HepG2 (cell line): ENCODE measurements at regions not wholly inside any gene's neighbourhood (a gene's known extent, or its start where the extent isn't known, plus 50 kb on each side); places are given as distances from the start of the nearest gene placed in this dataset.

Source experiments
- ATAC-seq: fragments of 200-7000 bp; cut with Tn5 transposase; 3 replicates; pipeline ENCODE4 v1.9.1; 2020; ENCODE audit warnings: mild to moderate bottlenecking, moderate library complexity
- BruUV-seq: library from RNA; stranded (reverse); fragments of 400-500 nt; replicated peaks from 2 replicates; lab custom pipeline; 2021; lab: Mats Ljungman, UMichigan
- CTCF ChIA-PET: fragments of 300-600 bp; formaldehyde crosslinking; extraction: SDS; loops from one replicate; lab custom pipeline; 2021; ENCODE audit warnings: low total read pairs, inconsistent platforms, low intra/inter-chr PET ratio; lab: Yijun Ruan, JAX
- POLR2A ChIA-PET: fragments of 350-600 bp; sonication (Branson Sonifier 250); formaldehyde crosslinking; loops from one replicate; lab custom pipeline; 2020; ENCODE audit warnings: antibody characterized with exemption, inconsistent platforms; lab: Yijun Ruan, JAX
- DNase-seq: peaks from one replicate; pipeline ENCODE4 v3.0.0-alpha.2; 2015; ENCODE audit warnings: low spot score
- FAIRE-seq: peaks from 3 replicates; lab custom pipeline; 2011; peaks lifted over from hg19 to GRCh38; lab: Jason Lieb, UNC
- H2AFZ ChIP-seq: one replicate; pipeline ENCODE4 v1.6.1; 2011; ENCODE audit warnings: low read length, inconsistent platforms
- H3K27ac ChIP-seq: fragments of 300-600 bp; 3 replicates; pipeline ENCODE4 v1.8.0; 2011; ENCODE audit warnings: mixed run types, mild to moderate bottlenecking, mixed read lengths, low read length, inconsistent platforms; ENCODE audit not compliant: insufficient read depth; ENCODE audit errors: extremely low read length
- H3K27me3 ChIP-seq, 2 experiments: fragments of 200-600 bp in 1 of 2; 2 replicates in 1 of 2; 3 replicates in 1 of 2; pipeline versions ENCODE4 v1.6.0 to v1.8.0; 2011; ENCODE audit warnings: low read length in 2 of 2, mild to moderate bottlenecking in 2 of 2, moderate library complexity in 2 of 2, inconsistent platforms in 1 of 2; ENCODE audit not compliant: insufficient read depth in 2 of 2, control insufficient read depth in 1 of 2
- H3K36me3 ChIP-seq, 2 experiments: fragments of 200-600 bp in 1 of 2; replicated peaks in 1 of 2; 2 replicates in 1 of 2; 3 replicates in 1 of 2; pipeline versions ENCODE4 v1.5.1 to v1.8.0; 2011; ENCODE audit warnings: low read length in 2 of 2, inconsistent platforms in 1 of 2; ENCODE audit not compliant: insufficient read depth in 2 of 2, control insufficient read depth in 1 of 2
- H3K4me1 ChIP-seq: 2 replicates; pipeline ENCODE4 v1.5.1; 2012; ENCODE audit warnings: low read length, inconsistent platforms; ENCODE audit not compliant: insufficient read depth
- H3K4me2 ChIP-seq: 2 replicates; pipeline ENCODE4 v1.6.0; 2011; ENCODE audit warnings: low read depth, low read length, inconsistent platforms
- H3K4me3 ChIP-seq, 3 experiments: fragments of 200-600 bp in 1 of 3; sonication (generic), shearing (Covaris generic) in 1 of 3; replicated peaks in 1 of 3; 2 replicates each; pipeline ENCODE4 v1.5.1; 2011 to 2016; ENCODE audit warnings: low read length in 3 of 3, inconsistent platforms in 2 of 3, low read depth in 2 of 3, mild to moderate bottlenecking in 2 of 3, control low read depth in 1 of 3, mixed read lengths in 1 of 3; ENCODE audit not compliant: insufficient read depth in 1 of 3
- H3K79me2 ChIP-seq: one replicate; pipeline ENCODE4 v1.6.1; 2011; ENCODE audit warnings: low read length, inconsistent platforms; ENCODE audit not compliant: insufficient read depth
- H3K9ac ChIP-seq: 2 replicates; pipeline ENCODE4 v1.6.0; 2011; ENCODE audit warnings: mild to moderate bottlenecking, low read depth, low read length, inconsistent platforms; ENCODE audit not compliant: insufficient read depth
- H3K9me3 ChIP-seq: 2 replicates; pipeline ENCODE4 v1.5.1; 2012; ENCODE audit warnings: mild to moderate bottlenecking, low read length
- H4K20me1 ChIP-seq: 2 replicates; pipeline ENCODE4 v1.6.0; 2011; ENCODE audit warnings: inconsistent platforms, mild to moderate bottlenecking, low read length, moderate library complexity; ENCODE audit not compliant: insufficient read depth
- FOXJ3 ChIP-seq: sonication (generic); formaldehyde crosslinking; IDR thresholded peaks from 2 replicates; pipeline ENCODE4 v1.4.0; 2020; ENCODE audit warnings: missing genetic modification reagents, mild to moderate bottlenecking, borderline replicate concordance
- FOXK1 ChIP-seq: sonication (generic); formaldehyde crosslinking; IDR thresholded peaks from 2 replicates; pipeline ENCODE4 v1.4.0; 2020; ENCODE audit warnings: low read depth, missing genetic modification reagents, borderline replicate concordance
- KMT2A ChIP-seq: sonication (generic); formaldehyde crosslinking; IDR thresholded peaks from 2 replicates; pipeline ENCODE4 v1.4.0; 2020; ENCODE audit warnings: missing genetic modification reagents
- NFE2 ChIP-seq: sonication (generic); formaldehyde crosslinking; IDR thresholded peaks from 2 replicates; pipeline ENCODE4 v1.4.0; 2020; ENCODE audit warnings: missing genetic modification reagents
- PRMT3 ChIP-seq: sonication (generic); formaldehyde crosslinking; IDR thresholded peaks from 2 replicates; pipeline ENCODE4 v1.8.1; 2022; ENCODE audit warnings: low read depth, mild to moderate bottlenecking, moderate library complexity, missing genetic modification reagents, borderline replicate concordance
- TOE1 ChIP-seq: sonication (generic); formaldehyde crosslinking; IDR thresholded peaks from 2 replicates; pipeline ENCODE4 v1.4.0; 2020; ENCODE audit warnings: mild to moderate bottlenecking, missing genetic modification reagents
- TRIM24 ChIP-seq: sonication (generic); formaldehyde crosslinking; IDR thresholded peaks from 2 replicates; pipeline ENCODE4 v1.8.0; 2022; ENCODE audit warnings: mild to moderate bottlenecking, missing genetic modification reagents
- ZNF430 ChIP-seq: sonication (generic); formaldehyde crosslinking; IDR thresholded peaks from 2 replicates; pipeline ENCODE4 v1.9.0; 2021; ENCODE audit warnings: mild to moderate bottlenecking, missing genetic modification reagents
- ZNF749 ChIP-seq: sonication (generic); formaldehyde crosslinking; IDR thresholded peaks from 2 replicates; pipeline ENCODE4 v1.8.0; 2022; ENCODE audit warnings: mild to moderate bottlenecking, missing genetic modification reagents, moderate library complexity, borderline replicate concordance
- WGBS: methylation state at CpG from one replicate; pipeline ENCODE4 v1.1.6; 2017; ENCODE audit warnings: low lambda C conversion rate; 5-methylcytosine and 5-hydroxymethylcytosine counted together
- in situ Hi-C: cut with HindIII; loops from 2 replicates; pipeline ENCODE4 v1.10.0; 2017; ENCODE audit warnings: low pct_unique_long_range_greater_than_20kb; ENCODE audit not compliant: extremely low pct_ligation_motif_present
- intact Hi-C: fragments of 100-400 bp; cut with micrococcal nuclease; formaldehyde crosslinking; loops from one replicate; pipeline ENCODE4 v1.10.0; 2022; ENCODE audit not compliant: unreplicated experiment
- TF ChIP-seq, protein P1 (sequence below): sonication (generic); formaldehyde crosslinking; IDR thresholded peaks from 2 replicates; pipeline ENCODE4 v1.5.0; 2020; ENCODE audit warnings: missing genetic modification reagents
- TF ChIP-seq, protein P2 (sequence below): sonication (generic); formaldehyde crosslinking; IDR thresholded peaks from 2 replicates; pipeline ENCODE4 v1.5.0; 2020; ENCODE audit warnings: mild to moderate bottlenecking, missing genetic modification reagents
- TF ChIP-seq, protein P3 (sequence below): sonication (generic); formaldehyde crosslinking; IDR thresholded peaks from 2 replicates; pipeline ENCODE4 v1.4.0; 2020; ENCODE audit warnings: missing genetic modification reagents

DNA sequence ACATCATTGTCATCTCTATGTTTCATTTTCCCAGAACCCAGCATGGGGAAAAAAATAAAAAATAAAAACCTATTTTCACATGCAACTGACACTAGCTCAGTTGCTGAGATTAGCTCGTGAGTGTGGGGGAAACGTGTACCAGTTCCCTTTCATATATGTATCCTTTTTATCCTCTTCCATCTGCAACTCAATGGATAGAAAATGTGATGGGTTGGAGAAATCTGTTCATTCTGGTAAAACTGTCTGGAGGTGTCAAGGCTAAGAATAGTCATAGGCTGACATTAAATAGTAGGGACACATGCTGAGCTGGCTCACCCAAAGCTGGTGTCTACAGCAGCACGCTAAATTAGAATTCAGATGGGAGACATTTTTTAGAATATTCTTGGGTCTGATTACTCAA, 519.3 kb downstream of the ELAVL2 start:
- Histone ChIP-seq H3K4me2 (no peak overlapping the region), H3K79me2 (no peaks in the 10 kb centered on the region), H3K27ac (no peak overlapping the region), H3K4me3 (no peak overlapping the region), H4K20me1 (no peaks in the 10 kb centered on the region)
- no TSS peak for BruUV-seq
- in situ Hi-C loops: no loop called here
- WGBS: 19% methylated on average over 3 of the region's 3 CpGs
- FAIRE-seq: no peak
- TF ChIP-seq TRIM24 (CRISPR knock-in tag): no peak
- TF ChIP-seq TOE1 (CRISPR knock-in tag): no peak
- TF ChIP-seq NFE2: no peak
- no peak for TF ChIP-seq ZNF749 (CRISPR knock-in tag)
- TF ChIP-seq PRMT3 (CRISPR knock-in tag): no peak
- TF ChIP-seq, all 625 proteins: peak for 0
- ChIA-PET POLR2A (no interaction called here), CTCF (no interaction called here)
- Histone ChIP-seq H2AFZ (no peak overlapping the region), H3K9ac (no peak overlapping the region), H3K27me3 (no peaks in the 10 kb centered on the region), H3K36me3 (no peaks in the 10 kb centered on the region), H3K9me3 (peaks cover 4% of the 10 kb centered on the region; the same call in 1 of the 2 replicates), H3K4me1 (no peaks in the 10 kb centered on the region)
- DNase-seq (no peak), ATAC-seq (no peak)
- intact Hi-C loops: no loop called here

DNA sequence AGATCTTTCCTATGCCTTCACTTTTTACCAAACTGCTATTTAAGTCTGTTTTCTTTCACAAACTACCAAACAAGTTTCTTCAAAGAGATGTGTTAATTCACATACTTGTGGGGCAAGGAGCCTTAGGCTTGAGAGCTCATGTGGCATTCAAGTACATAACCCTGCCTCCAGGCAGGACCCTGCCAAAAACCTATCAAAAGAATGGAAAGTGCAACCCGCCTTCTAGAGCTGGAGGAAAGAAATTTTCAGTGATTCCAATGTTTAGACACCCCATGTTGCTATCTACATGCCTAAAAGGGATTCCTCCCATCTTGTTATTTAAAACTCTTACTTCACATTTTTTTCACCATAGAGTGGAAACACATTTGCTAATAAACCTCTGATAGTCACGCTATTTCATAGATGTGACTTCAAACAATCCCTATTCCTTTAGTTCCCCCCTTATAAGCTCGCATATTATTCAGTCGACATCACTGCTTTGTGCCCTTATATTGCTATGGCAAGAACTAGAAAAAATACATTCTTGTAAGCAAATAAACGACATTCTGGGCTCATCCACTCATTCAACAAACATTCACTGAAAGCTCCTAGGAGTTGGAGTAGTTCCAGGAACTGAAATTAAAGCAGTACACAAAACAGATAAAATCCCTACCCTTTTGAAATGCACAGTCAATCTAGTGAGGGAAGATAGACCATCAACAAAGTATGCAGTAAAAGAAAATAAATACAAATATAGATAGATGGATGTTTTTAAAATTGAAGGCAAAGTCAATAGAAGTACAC, 518.1 kb downstream of the ELAVL2 start:
- intact Hi-C loops: no loop called here
- no peaks in the 10 kb centered on the region for H3K36me3 ChIP-seq
- ChIA-PET POLR2A (no interaction called here), CTCF (no interaction called here)
- WGBS: 4% methylated on average over 5 of the region's 5 CpGs
- H3K4me2 ChIP-seq: no peak overlapping the region
- H3K27me3 ChIP-seq: no peaks in the 10 kb centered on the region
- no TSS peak for BruUV-seq
- no peak overlapping the region for H2AFZ ChIP-seq
- H3K9ac ChIP-seq: no peak overlapping the region
- H3K4me1 ChIP-seq: no peaks in the 10 kb centered on the region
- H3K79me2 ChIP-seq: no peaks in the 10 kb centered on the region
- DNase-seq (no peak), ATAC-seq (no peak), FAIRE-seq (no peak)
- H3K4me3 ChIP-seq: no peak overlapping the region
- in situ Hi-C loops: no loop called here
- H4K20me1 ChIP-seq: no peaks in the 10 kb centered on the region
- no peak overlapping the region for H3K27ac ChIP-seq
- H3K9me3 ChIP-seq: no peaks in the 10 kb centered on the region
- TF ChIP-seq, protein P1, sequence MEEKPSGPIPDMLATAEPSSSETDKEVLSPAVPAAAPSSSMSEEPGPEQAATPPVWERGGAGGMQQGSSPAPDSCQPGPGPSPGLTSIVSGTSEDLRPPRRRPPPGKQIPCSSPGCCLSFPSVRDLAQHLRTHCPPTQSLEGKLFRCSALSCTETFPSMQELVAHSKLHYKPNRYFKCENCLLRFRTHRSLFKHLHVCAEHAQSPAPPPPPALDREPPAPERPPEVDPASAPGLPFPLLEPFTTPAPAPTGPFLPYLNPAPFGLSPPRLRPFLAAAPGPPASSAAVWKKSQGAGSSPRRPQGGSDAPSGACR (CRISPR knock-in tag): no peak
- TF ChIP-seq, protein P2, sequence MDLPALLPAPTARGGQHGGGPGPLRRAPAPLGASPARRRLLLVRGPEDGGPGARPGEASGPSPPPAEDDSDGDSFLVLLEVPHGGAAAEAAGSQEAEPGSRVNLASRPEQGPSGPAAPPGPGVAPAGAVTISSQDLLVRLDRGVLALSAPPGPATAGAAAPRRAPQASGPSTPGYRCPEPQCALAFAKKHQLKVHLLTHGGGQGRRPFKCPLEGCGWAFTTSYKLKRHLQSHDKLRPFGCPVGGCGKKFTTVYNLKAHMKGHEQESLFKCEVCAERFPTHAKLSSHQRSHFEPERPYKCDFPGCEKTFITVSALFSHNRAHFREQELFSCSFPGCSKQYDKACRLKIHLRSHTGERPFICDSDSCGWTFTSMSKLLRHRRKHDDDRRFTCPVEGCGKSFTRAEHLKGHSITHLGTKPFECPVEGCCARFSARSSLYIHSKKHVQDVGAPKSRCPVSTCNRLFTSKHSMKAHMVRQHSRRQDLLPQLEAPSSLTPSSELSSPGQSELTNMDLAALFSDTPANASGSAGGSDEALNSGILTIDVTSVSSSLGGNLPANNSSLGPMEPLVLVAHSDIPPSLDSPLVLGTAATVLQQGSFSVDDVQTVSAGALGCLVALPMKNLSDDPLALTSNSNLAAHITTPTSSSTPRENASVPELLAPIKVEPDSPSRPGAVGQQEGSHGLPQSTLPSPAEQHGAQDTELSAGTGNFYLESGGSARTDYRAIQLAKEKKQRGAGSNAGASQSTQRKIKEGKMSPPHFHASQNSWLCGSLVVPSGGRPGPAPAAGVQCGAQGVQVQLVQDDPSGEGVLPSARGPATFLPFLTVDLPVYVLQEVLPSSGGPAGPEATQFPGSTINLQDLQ (CRISPR knock-in tag): no peak
- TF ChIP-seq, protein P3, sequence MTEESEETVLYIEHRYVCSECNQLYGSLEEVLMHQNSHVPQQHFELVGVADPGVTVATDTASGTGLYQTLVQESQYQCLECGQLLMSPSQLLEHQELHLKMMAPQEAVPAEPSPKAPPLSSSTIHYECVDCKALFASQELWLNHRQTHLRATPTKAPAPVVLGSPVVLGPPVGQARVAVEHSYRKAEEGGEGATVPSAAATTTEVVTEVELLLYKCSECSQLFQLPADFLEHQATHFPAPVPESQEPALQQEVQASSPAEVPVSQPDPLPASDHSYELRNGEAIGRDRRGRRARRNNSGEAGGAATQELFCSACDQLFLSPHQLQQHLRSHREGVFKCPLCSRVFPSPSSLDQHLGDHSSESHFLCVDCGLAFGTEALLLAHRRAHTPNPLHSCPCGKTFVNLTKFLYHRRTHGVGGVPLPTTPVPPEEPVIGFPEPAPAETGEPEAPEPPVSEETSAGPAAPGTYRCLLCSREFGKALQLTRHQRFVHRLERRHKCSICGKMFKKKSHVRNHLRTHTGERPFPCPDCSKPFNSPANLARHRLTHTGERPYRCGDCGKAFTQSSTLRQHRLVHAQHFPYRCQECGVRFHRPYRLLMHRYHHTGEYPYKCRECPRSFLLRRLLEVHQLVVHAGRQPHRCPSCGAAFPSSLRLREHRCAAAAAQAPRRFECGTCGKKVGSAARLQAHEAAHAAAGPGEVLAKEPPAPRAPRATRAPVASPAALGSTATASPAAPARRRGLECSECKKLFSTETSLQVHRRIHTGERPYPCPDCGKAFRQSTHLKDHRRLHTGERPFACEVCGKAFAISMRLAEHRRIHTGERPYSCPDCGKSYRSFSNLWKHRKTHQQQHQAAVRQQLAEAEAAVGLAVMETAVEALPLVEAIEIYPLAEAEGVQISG: no peak
- TF ChIP-seq ZNF430 (CRISPR knock-in tag) (no peak), KMT2A (no peak), FOXK1 (CRISPR knock-in tag) (no peak), FOXJ3 (no peak)
